RKO (cell line): ENCODE measurements at regions not wholly inside any gene's neighbourhood (a gene's known extent, or its start where the extent isn't known, plus 50 kb on each side); places are given as distances from the start of the nearest gene placed in this dataset.

Source experiments
- DNase-seq: peaks from one replicate; pipeline ENCODE4 v3.0.0-alpha.2; 2016; ENCODE audit warnings: low spot score

GRCh38 chr2:192254444-192254843, 59.7 kb upstream of the TMEFF2 start:
- DNase-seq, result no peak

DNA sequence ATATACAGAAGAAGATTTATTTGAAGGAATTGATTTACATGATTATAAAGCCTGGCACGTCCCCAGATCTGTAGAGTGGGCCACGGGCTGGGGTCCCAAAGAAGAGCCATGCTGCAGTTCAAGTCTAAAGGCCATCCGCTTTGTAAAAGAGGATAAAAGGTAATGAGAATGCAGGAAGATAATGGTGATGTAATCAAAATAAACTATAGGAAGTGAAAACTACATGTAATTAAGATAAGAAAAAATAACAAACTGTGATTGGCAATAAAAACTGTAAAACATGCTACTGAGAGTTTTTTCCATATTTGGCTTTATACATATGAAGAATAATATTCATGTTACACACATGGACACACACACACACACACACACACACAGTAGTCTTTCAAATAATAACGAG, 59.0 kb upstream of the TMEFF2 start:
- DNase-seq, result no peak

GRCh38 chr2:192250961-192251360, 56.2 kb upstream of the TMEFF2 start:
- no peak for DNase-seq

DNA sequence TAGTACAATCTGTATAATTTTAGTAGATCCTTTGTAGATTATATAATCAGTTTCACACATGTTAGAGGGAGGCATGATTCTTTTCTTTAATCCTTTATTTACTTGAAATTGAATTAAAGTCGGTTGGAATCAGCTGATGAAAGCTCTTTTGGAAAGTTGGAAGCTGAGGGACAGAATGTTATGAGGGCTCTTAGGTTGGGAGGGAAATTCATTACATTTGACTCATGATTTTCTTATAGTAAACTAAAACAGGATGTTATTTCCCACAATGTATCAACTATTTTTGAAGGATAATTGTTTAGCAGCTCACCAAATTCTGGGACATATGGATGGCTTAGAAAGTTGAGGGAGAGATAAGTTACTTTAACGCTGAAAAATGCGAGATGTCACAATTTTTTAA, 52.7 kb upstream of the TMEFF2 start:
- DNase-seq, result no peak

DNA sequence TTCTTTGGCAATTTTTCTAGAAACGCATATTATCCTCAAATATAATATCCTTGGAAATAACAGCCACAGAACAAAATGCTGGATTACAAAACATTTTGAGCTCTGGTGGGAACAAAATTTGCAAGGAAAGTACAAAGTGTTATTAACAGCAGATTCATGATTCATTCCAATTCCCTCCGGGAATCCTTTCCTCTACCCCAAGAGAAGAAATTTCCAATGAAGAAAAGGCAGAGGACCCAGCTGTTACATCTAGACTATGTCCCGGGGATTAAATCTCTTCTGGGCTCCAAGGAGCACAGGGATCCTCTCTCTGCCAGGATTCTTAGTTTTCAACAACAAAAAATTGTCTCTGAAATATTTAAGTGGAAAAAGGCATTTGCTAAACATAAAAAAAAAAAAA, 51.6 kb upstream of the TMEFF2 start:
- DNase-seq, result no peak

- DNase-seq, result no peak
Observed at GRCh38 chr2:192245329-192245728, 50.6 kb upstream of the TMEFF2 start.
